CD8-positive, alpha-beta memory T cell (primary cell): ENCODE measurements at regions not wholly inside any gene's neighbourhood (a gene's known extent, or its start where the extent isn't known, plus 50 kb on each side); places are given as distances from the start of the nearest gene placed in this dataset.
A peak's percentile ranks its signal among the peaks of the same experiment; 100 is the strongest.
"Not testable (repeated sequence)": the region's sequence is repeated elsewhere in the genome, so short reads cannot be mapped to it uniquely, and the experiment has no call there.

ENCODE experiments used
- CTCF ChIA-PET: fragments of 350-600 bp; sonication (Branson Sonifier 250); formaldehyde crosslinking; loops from one replicate; lab custom pipeline; 2021; ENCODE audit warnings: antibody characterized with exemption; lab: Charles Lee
- POLR2A ChIA-PET: fragments of 350-600 bp; sonication (Branson Sonifier 250); formaldehyde crosslinking; loops from one replicate; lab custom pipeline; 2021; ENCODE audit warnings: antibody characterized with exemption; lab: Charles Lee
- DNase-seq, 5 donors: peaks; one replicate each; pipeline versions ENCODE4 v3.0.0 to v3.0.0-alpha.2; 2020 to 2022; ENCODE audit warnings: mixed read lengths in 1 of 5
- H3K27ac ChIP-seq: one replicate; pipeline ENCODE4 v1.7.0; 2013; ENCODE audit warnings: low read depth, mild to moderate bottlenecking, low read length, moderate library complexity
- H3K27me3 ChIP-seq: 2 replicates; pipeline ENCODE4 v1.7.0; 2013; ENCODE audit warnings: low read length, mild to moderate bottlenecking; ENCODE audit not compliant: insufficient read depth, poor library complexity, severe bottlenecking
- H3K36me3 ChIP-seq: 2 replicates; pipeline ENCODE4 v1.7.0; 2013; ENCODE audit warnings: mild to moderate bottlenecking, low read length, moderate library complexity; ENCODE audit not compliant: insufficient read depth
- H3K4me1 ChIP-seq: 2 replicates; pipeline ENCODE4 v1.7.0; 2013; ENCODE audit warnings: mild to moderate bottlenecking, low read length, moderate library complexity; ENCODE audit not compliant: insufficient read depth
- H3K4me3 ChIP-seq: 2 replicates; pipeline ENCODE4 v1.7.0; 2013; ENCODE audit warnings: mild to moderate bottlenecking, low read length
- H3K9me3 ChIP-seq: 2 replicates; pipeline ENCODE4 v1.7.0; 2013; ENCODE audit warnings: mild to moderate bottlenecking, low read length
- H3K27ac Mint-ChIP-seq, 8 donors: one replicate each; pipeline ENCODE4 v1.8.0; 2020 to 2021; ENCODE audit warnings: mixed read lengths in 8 of 8, mild to moderate bottlenecking in 6 of 8, inconsistent platforms in 3 of 8, moderate library complexity in 3 of 8
- H3K27me3 Mint-ChIP-seq, 2 donors: one replicate each; pipeline ENCODE4 v1.8.0; 2020 to 2021; ENCODE audit warnings: mixed read lengths in 2 of 2, mild to moderate bottlenecking in 1 of 2, moderate library complexity in 1 of 2
- H3K36me3 Mint-ChIP-seq, 3 donors: one replicate each; pipeline ENCODE4 v1.8.0; 2020 to 2021; ENCODE audit warnings: mixed read lengths in 3 of 3, inconsistent platforms in 1 of 3, mild to moderate bottlenecking in 1 of 3
- H3K4me1 Mint-ChIP-seq, 3 donors: one replicate each; pipeline ENCODE4 v1.8.0; 2020 to 2021; ENCODE audit warnings: mixed read lengths in 3 of 3, inconsistent platforms in 1 of 3, mild to moderate bottlenecking in 1 of 3
- H3K4me3 Mint-ChIP-seq, 7 donors: one replicate each; pipeline ENCODE4 v1.8.0; 2020 to 2021; ENCODE audit warnings: mixed read lengths in 7 of 7, mild to moderate bottlenecking in 6 of 7, moderate library complexity in 4 of 7, inconsistent platforms in 2 of 7
- H3K9me3 Mint-ChIP-seq, 5 donors: one replicate each; pipeline ENCODE4 v1.8.0; 2020 to 2022; ENCODE audit warnings: mixed read lengths in 5 of 5, mild to moderate bottlenecking in 3 of 5, moderate library complexity in 2 of 5, inconsistent platforms in 1 of 5

DNA sequence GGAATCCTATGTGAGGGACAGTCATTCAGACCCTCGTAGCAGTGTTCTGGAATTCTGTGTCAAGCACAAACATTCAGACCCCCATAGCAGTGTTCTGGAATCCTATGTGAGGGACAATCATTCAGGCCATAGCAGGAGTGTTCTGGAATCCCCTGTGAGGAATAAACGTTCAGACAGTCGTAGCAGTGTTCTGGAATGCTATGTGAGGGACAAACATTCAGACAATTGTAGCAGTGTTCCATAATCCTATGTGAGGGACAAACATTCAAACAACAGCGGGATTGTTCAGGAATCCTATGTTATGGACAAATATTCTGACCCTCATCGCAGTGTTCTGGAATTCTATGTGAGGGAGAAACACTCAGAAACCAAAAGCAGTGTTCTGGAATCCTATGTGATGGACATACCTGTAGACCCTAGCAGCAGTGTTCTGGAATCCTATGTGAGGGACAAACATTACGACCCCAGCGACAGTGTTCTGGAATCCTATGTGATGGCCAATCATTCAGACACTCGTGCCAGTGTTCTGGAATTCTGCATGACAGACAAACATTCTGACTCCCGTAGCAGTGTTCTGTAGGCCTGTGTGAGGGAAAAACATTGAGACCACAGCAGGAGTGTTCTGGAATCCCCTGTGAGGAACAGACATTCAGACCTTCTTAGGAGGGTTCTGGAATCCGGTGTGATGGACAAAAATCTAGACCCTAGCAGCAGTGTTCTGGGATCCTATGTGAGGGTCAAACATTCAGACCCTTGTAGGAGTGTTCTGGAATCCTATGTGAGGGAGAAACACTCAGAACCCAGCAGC is 388.1 kb upstream of the SPATA31A5 start:
- H3K36me3 ChIP-seq, H3K27ac ChIP-seq, H3K36me3 Mint-ChIP-seq, H3K4me1 Mint-ChIP-seq, H3K4me3 ChIP-seq, H3K27me3 Mint-ChIP-seq, H3K27ac Mint-ChIP-seq, H3K4me1 ChIP-seq, POLR2A ChIA-PET, H3K9me3 ChIP-seq, CTCF ChIA-PET, H3K4me3 Mint-ChIP-seq, DNase-seq, H3K27me3 ChIP-seq: not testable (repeated sequence)
- peaks cover 0 to 20% (median 5%) of the 10 kb centered on the region in 5 donors for H3K9me3 Mint-ChIP-seq

- H3K9me3 ChIP-seq, H3K27me3 Mint-ChIP-seq, H3K4me3 Mint-ChIP-seq, H3K27ac Mint-ChIP-seq, H3K27ac ChIP-seq, DNase-seq, H3K4me3 ChIP-seq, CTCF ChIA-PET, H3K27me3 ChIP-seq, H3K4me1 ChIP-seq, H3K36me3 ChIP-seq, H3K36me3 Mint-ChIP-seq, POLR2A ChIA-PET, H3K4me1 Mint-ChIP-seq: not testable (repeated sequence)
- H3K9me3 Mint-ChIP-seq = peaks cover 0 to 18% (median 7%) of the 10 kb centered on the region in 5 donors
Measured at GRCh38 chr9:60526694-60527231, 387.4 kb upstream of the SPATA31A5 start.

DNA sequence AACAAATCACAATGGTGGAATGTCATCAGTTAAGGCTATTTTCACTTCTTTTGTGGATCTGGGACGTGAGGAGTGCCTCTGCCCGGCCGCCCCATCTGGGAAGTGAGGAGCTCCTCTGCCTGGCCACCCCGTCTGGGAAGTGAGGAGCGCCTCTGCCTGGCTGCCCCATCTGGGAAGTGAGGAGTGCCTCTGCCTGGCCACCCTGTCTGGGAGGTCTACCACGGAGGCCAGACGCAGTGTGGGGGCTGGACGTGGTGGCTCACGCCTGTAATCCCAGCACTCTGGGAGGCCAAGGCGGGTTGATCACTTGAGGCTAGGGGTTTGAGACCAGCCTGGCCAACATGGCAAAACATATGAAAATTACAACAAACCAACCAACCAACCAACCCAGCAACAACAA is 369.7 kb upstream of the SPATA31A5 start:
- POLR2A ChIA-PET, H3K4me3 ChIP-seq, H3K27me3 Mint-ChIP-seq, H3K27me3 ChIP-seq, H3K27ac Mint-ChIP-seq, H3K4me1 ChIP-seq, H3K9me3 ChIP-seq, H3K36me3 ChIP-seq, H3K4me3 Mint-ChIP-seq, H3K36me3 Mint-ChIP-seq, H3K4me1 Mint-ChIP-seq, CTCF ChIA-PET, H3K27ac ChIP-seq: not testable (repeated sequence)
- peak in 1 of 5 donors; percentile 41 for DNase-seq
- peaks cover 5 to 36% (median 28%) of the 10 kb centered on the region in 5 donors for H3K9me3 Mint-ChIP-seq

- Histone ChIP-seq H3K9me3 (no peaks in the 10 kb centered on the region), H3K27ac (no peak overlapping the region), H3K4me3 (no peak overlapping the region), H3K4me1 (no peaks in the 10 kb centered on the region), H3K27me3 (no peaks in the 10 kb centered on the region), H3K36me3 (no peaks in the 10 kb centered on the region)
- peak in 1 of 5 donors; percentile 37 for DNase-seq
- CTCF ChIA-PET = no interaction called here
- Mint-ChIP-seq H3K27me3 (no peaks in the 10 kb centered on the region), H3K9me3 (peaks cover 5 to 33% (median 27%) of the 10 kb centered on the region in 5 donors), H3K27ac (no peak overlapping the region), H3K4me3 (no peak overlapping the region), H3K4me1 (no peaks in the 10 kb centered on the region), H3K36me3 (peaks cover 0 to 9% (median 0%) of the 10 kb centered on the region in 3 donors)
- POLR2A ChIA-PET = no interaction called here
Measured at GRCh38 chr9:60545346-60545877, 368.8 kb upstream of the SPATA31A5 start.

GRCh38 chr9:60545878-60546385 is 368.3 kb upstream of the SPATA31A5 start:
- Mint-ChIP-seq H3K27me3 (no peaks in the 10 kb centered on the region), H3K27ac (no peak overlapping the region), H3K9me3 (peaks cover 5 to 33% (median 22%) of the 10 kb centered on the region in 5 donors), H3K4me3 (no peak overlapping the region), H3K36me3 (peaks cover 0 to 9% (median 0%) of the 10 kb centered on the region in 3 donors), H3K4me1 (no peaks in the 10 kb centered on the region)
- Histone ChIP-seq H3K9me3 (no peaks in the 10 kb centered on the region), H3K36me3 (no peaks in the 10 kb centered on the region), H3K4me1 (no peaks in the 10 kb centered on the region), H3K4me3 (no peak overlapping the region), H3K27me3 (no peaks in the 10 kb centered on the region), H3K27ac (no peak overlapping the region)
- POLR2A ChIA-PET = no interaction called here
- peak in 1 of 5 donors; percentile 38 for DNase-seq
- CTCF ChIA-PET = no interaction called here

DNA sequence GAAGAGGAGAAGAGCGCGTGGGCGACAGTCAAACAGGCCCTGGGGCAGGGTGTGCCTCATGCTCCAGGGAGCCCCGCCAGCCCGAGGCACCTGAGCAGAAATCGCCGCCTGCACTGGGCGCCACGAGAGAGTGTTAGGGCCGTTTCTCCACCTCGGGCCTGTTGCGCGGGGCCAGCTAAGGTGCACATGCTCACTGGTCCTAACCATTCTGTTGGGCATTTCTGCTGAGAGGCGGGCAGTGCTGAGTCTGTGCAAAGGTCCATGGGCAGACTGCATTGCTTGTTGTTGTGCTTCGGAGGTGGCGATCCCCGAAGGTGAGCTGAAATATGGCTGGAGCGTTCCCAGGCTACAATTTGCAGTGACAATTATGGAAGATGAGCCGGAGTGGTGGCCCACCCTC is 367.8 kb upstream of the SPATA31A5 start:
- Mint-ChIP-seq H3K27ac (no peak overlapping the region), H3K27me3 (no peaks in the 10 kb centered on the region), H3K9me3 (peaks cover 5 to 28% (median 19%) of the 10 kb centered on the region in 5 donors), H3K36me3 (peaks cover 0 to 9% (median 0%) of the 10 kb centered on the region in 3 donors), H3K4me1 (no peaks in the 10 kb centered on the region), H3K4me3 (no peak overlapping the region)
- no peak overlapping the region for H3K27ac ChIP-seq
- no peak for DNase-seq
- H3K4me1 ChIP-seq = no peaks in the 10 kb centered on the region
- no peaks in the 10 kb centered on the region for H3K27me3 ChIP-seq
- ChIA-PET CTCF (no interaction called here), POLR2A (no interaction called here)
- no peak overlapping the region for H3K4me3 ChIP-seq
- H3K9me3 ChIP-seq = no peaks in the 10 kb centered on the region
- no peaks in the 10 kb centered on the region for H3K36me3 ChIP-seq

- H3K27me3 ChIP-seq, H3K27me3 Mint-ChIP-seq, H3K4me1 ChIP-seq, POLR2A ChIA-PET, H3K36me3 ChIP-seq, H3K4me3 Mint-ChIP-seq, H3K4me1 Mint-ChIP-seq, H3K27ac ChIP-seq, CTCF ChIA-PET, H3K27ac Mint-ChIP-seq, H3K9me3 ChIP-seq, H3K4me3 ChIP-seq, H3K36me3 Mint-ChIP-seq: not testable (repeated sequence)
- DNase-seq = peak in 1 of 5 donors; percentile 22
- peaks cover 5 to 23% (median 19%) of the 10 kb centered on the region in 5 donors for H3K9me3 Mint-ChIP-seq
Measured at GRCh38 chr9:60546990-60547389, 367.2 kb upstream of the SPATA31A5 start.
